HG03442 (cell line): ENCODE measurements at regions not wholly inside any gene's neighbourhood (a gene's known extent, or its start where the extent isn't known, plus 50 kb on each side); places are given as distances from the start of the nearest gene placed in this dataset.

Experiments
- ATAC-seq: cut with Tn5 transposase; IDR thresholded peaks from one replicate; pipeline ENCODE4 v1.9.1; 2021; ENCODE audit warnings: mild to moderate bottlenecking, moderate library complexity; ENCODE audit not compliant: unreplicated experiment

- ATAC-seq, result no peak
Observed at GRCh38 chr20:56828402-56828801, 199.3 kb downstream of the TFAP2C start.

- ATAC-seq, result no peak
Observed at GRCh38 chr20:56829788-56830385, 200.8 kb downstream of the TFAP2C start.

- no peak for ATAC-seq
Observed at GRCh38 chr20:56831795-56832194, 202.7 kb downstream of the TFAP2C start.

GRCh38 chr20:56833427-56833826, 204.3 kb downstream of the TFAP2C start:
- no peak for ATAC-seq

- ATAC-seq, result no peak
Observed at GRCh38 chr20:56835829-56836550, 206.9 kb downstream of the TFAP2C start.

GRCh38 chr20:56839222-56839621, 210.1 kb downstream of the TFAP2C start:
- no peak for ATAC-seq

GRCh38 chr20:56839786-56840185, 210.7 kb downstream of the TFAP2C start:
- ATAC-seq, result no peak

- no peak for ATAC-seq
Observed at GRCh38 chr20:56840716-56841261, 211.7 kb downstream of the TFAP2C start.

GRCh38 chr20:56841346-56841908, 212.3 kb downstream of the TFAP2C start:
- no peak for ATAC-seq

- ATAC-seq, result no peak
Observed at GRCh38 chr20:56842056-56842455, 212.9 kb downstream of the TFAP2C start.

- no peak for ATAC-seq
Observed at GRCh38 chr20:56843386-56843785, 214.3 kb downstream of the TFAP2C start.

GRCh38 chr20:56843817-56844216, 214.7 kb downstream of the TFAP2C start:
- no peak for ATAC-seq

- ATAC-seq, result no peak
Observed at GRCh38 chr20:56845546-56846086, 216.5 kb downstream of the TFAP2C start.

GRCh38 chr20:56848561-56848960, 219.5 kb downstream of the TFAP2C start:
- ATAC-seq, result no peak

- ATAC-seq, result no peak
Observed at GRCh38 chr20:56851552-56851951, 222.4 kb downstream of the TFAP2C start.

- ATAC-seq, result no peak
Observed at GRCh38 chr20:56855708-56856107, 226.6 kb downstream of the TFAP2C start.

GRCh38 chr20:56857950-56858349, 228.8 kb downstream of the TFAP2C start:
- ATAC-seq, result no peak

GRCh38 chr20:56859039-56859800, 230.1 kb downstream of the TFAP2C start:
- no peak for ATAC-seq

GRCh38 chr20:56859801-56860261, 230.7 kb downstream of the TFAP2C start:
- ATAC-seq, result no peak

- ATAC-seq, result no peak
Observed at GRCh38 chr20:56860413-56860812, 231.3 kb downstream of the TFAP2C start.

- ATAC-seq, result no peak
Observed at GRCh38 chr20:56861590-56861989, 232.5 kb downstream of the TFAP2C start.
